IMR-90 (cell line): ENCODE measurements at regions not wholly inside any gene's neighbourhood (a gene's known extent, or its start where the extent isn't known, plus 50 kb on each side); places are given as distances from the start of the nearest gene placed in this dataset.

Experiments
- ATAC-seq: fragments of 200-7000 bp; cut with Tn5 transposase; 2 replicates; pipeline ENCODE4 v1.9.1; 2020; ENCODE audit warnings: low read depth, mild to moderate bottlenecking, moderate library complexity
- BruUV-seq: library from RNA; stranded (reverse); fragments of 400-500 nt; replicated peaks from 2 replicates; lab custom pipeline; 2021; lab: Mats Ljungman, UMichigan
- CTCF ChIA-PET: fragments of 300-600 bp; formaldehyde crosslinking; extraction: SDS; loops from one replicate; lab custom pipeline; 2021; ENCODE audit warnings: antibody characterized with exemption; lab: Yijun Ruan, JAX
- POLR2A ChIA-PET: fragments of 300-600 bp; sonication (Branson Sonifier 250); formaldehyde crosslinking; loops from one replicate; lab custom pipeline; 2022; ENCODE audit warnings: antibody characterized with exemption; ENCODE audit not compliant: unreplicated experiment; lab: Charles Lee
- DNase-seq: peaks from one replicate; pipeline ENCODE4 v3.0.0; 2013
- H2AFZ ChIP-seq: replicated peaks from 2 replicates; pipeline ENCODE3; 2013; ENCODE audit warnings: low read length, mild to moderate bottlenecking; ENCODE audit not compliant: poor library complexity
- H2AK5ac ChIP-seq: 2 replicates; pipeline ENCODE4 v1.6.1; 2013; ENCODE audit warnings: low read depth, low read length, inconsistent platforms
- H2AK9ac ChIP-seq: replicated peaks from 2 replicates; pipeline ENCODE3; 2013; ENCODE audit warnings: mild to moderate bottlenecking, low read depth, low read length, moderate library complexity; ENCODE audit not compliant: poor library complexity
- H2BK120ac ChIP-seq: 2 replicates; pipeline ENCODE4 v1.6.1; 2013; ENCODE audit warnings: low read depth, low read length, inconsistent platforms
- H2BK15ac ChIP-seq: 3 replicates; pipeline ENCODE4 v1.6.1; 2013; ENCODE audit warnings: low read depth, low read length, inconsistent platforms
- H2BK20ac ChIP-seq: 2 replicates; pipeline ENCODE4 v1.6.1; 2013; ENCODE audit warnings: low read depth, mild to moderate bottlenecking, inconsistent platforms, low read length, moderate library complexity
- H2BK5ac ChIP-seq: 2 replicates; pipeline ENCODE4 v1.6.1; 2013; ENCODE audit warnings: mild to moderate bottlenecking, low read depth, low read length, inconsistent platforms; ENCODE audit not compliant: poor library complexity, severe bottlenecking
- H3K14ac ChIP-seq: replicated peaks from 2 replicates; pipeline ENCODE4 v1.6.1; 2013; ENCODE audit warnings: low read depth, low read length, inconsistent platforms
- H3K18ac ChIP-seq: 2 replicates; pipeline ENCODE4 v1.6.1; 2013; ENCODE audit warnings: low read depth, low read length, control low read depth
- H3K23ac ChIP-seq: 2 replicates; pipeline ENCODE4 v1.6.1; 2013; ENCODE audit warnings: low read depth, low read length, inconsistent platforms
- H3K27ac ChIP-seq: 2 replicates; pipeline ENCODE4 v1.5.1; 2013; ENCODE audit warnings: mild to moderate bottlenecking, control low read depth, low read length; ENCODE audit not compliant: insufficient read depth
- H3K27me3 ChIP-seq: 2 replicates; pipeline ENCODE4 v1.6.1; 2013; ENCODE audit warnings: low read length; ENCODE audit not compliant: control insufficient read depth, insufficient read depth
- H3K36me3 ChIP-seq: 2 replicates; pipeline ENCODE4 v1.6.1; 2013; ENCODE audit warnings: low read length, mixed read lengths; ENCODE audit not compliant: control insufficient read depth, insufficient read depth
- H3K4ac ChIP-seq: 2 replicates; pipeline ENCODE4 v1.6.1; 2013; ENCODE audit warnings: low read depth, low read length, inconsistent platforms
- H3K4me1 ChIP-seq: 2 replicates; pipeline ENCODE4 v1.6.1; 2013; ENCODE audit warnings: low read length, mixed read lengths; ENCODE audit not compliant: control insufficient read depth, insufficient read depth
- H3K4me2 ChIP-seq: 2 replicates; pipeline ENCODE4 v1.6.1; 2013; ENCODE audit warnings: low read depth, mild to moderate bottlenecking, control low read depth, low read length, moderate library complexity
- H3K4me3 ChIP-seq: 2 replicates; pipeline ENCODE4 v1.5.1; 2013; ENCODE audit warnings: low read depth, mild to moderate bottlenecking, control low read depth, low read length, moderate library complexity; ENCODE audit not compliant: insufficient read depth
- H3K56ac ChIP-seq: 2 replicates; pipeline ENCODE4 v1.6.1; 2013; ENCODE audit warnings: low read length, inconsistent platforms; ENCODE audit not compliant: insufficient read depth; ENCODE audit errors: extremely low read depth
- H3K79me1 ChIP-seq, 2 experiments: 2 replicates each; pipeline ENCODE4 v1.6.1; 2013; ENCODE audit warnings: low read length in 2 of 2, inconsistent platforms in 1 of 2, low read depth in 1 of 2
- H3K9ac ChIP-seq: 2 replicates; pipeline ENCODE4 v1.6.1; 2013; ENCODE audit warnings: low read depth, low read length, control low read depth
- H3K9me1 ChIP-seq: 2 replicates; pipeline ENCODE4 v1.6.1; 2013; ENCODE audit warnings: low read length, inconsistent platforms; ENCODE audit not compliant: insufficient read depth
- H3K9me3 ChIP-seq: 2 replicates; pipeline ENCODE4 v1.6.1; 2013; ENCODE audit warnings: low read length; ENCODE audit not compliant: control insufficient read depth, insufficient read depth
- H4K20me1 ChIP-seq: 2 replicates; pipeline ENCODE4 v1.6.1; 2013; ENCODE audit warnings: low read length, inconsistent platforms; ENCODE audit not compliant: insufficient read depth
- H4K5ac ChIP-seq: 2 replicates; pipeline ENCODE4 v1.6.1; 2013; ENCODE audit warnings: mild to moderate bottlenecking, low read depth, low read length, control low read depth
- H4K8ac ChIP-seq, 2 experiments: 2 replicates each; pipeline ENCODE4 v1.6.1; 2013; ENCODE audit warnings: low read depth in 2 of 2, low read length in 2 of 2, control low read depth in 1 of 2, inconsistent platforms in 1 of 2
- H4K91ac ChIP-seq: 2 replicates; pipeline ENCODE4 v1.6.1; 2013; ENCODE audit warnings: low read depth, low read length, inconsistent platforms; ENCODE audit not compliant: insufficient read depth
- BHLHE40 ChIP-seq: fragments of 150-350 bp; IDR thresholded peaks from 2 replicates; pipeline ENCODE4 v1.6.1; 2016; ENCODE audit warnings: mild to moderate bottlenecking, low read depth, low read length
- CEBPB ChIP-seq: IDR thresholded peaks from 2 replicates; pipeline ENCODE4 v1.6.1; 2012; ENCODE audit warnings: low read depth, low read length, improper control_type of control experiment
- CHD1 ChIP-seq: IDR thresholded peaks from 2 replicates; pipeline ENCODE4 v1.6.1; 2012; ENCODE audit warnings: low read depth, low read length, improper control_type of control experiment
- CTCF ChIP-seq: conservative IDR thresholded peaks from 2 replicates; pipeline ENCODE4 v1.5.1; 2012; ENCODE audit warnings: mild to moderate bottlenecking, low read depth, low read length, improper control_type of control experiment
- ELK1 ChIP-seq: fragments of 150-350 bp; IDR thresholded peaks from 2 replicates; pipeline ENCODE4 v1.6.1; 2016; ENCODE audit warnings: low read depth, mild to moderate bottlenecking, low read length, moderate library complexity, borderline replicate concordance
- FOS ChIP-seq: fragments of 150-350 bp; IDR thresholded peaks from 2 replicates; pipeline ENCODE4 v1.6.1; 2016; ENCODE audit warnings: low read depth, low read length
- MAFK ChIP-seq: IDR thresholded peaks from 2 replicates; pipeline ENCODE4 v1.6.1; 2012; ENCODE audit warnings: low read depth, low read length, improper control_type of control experiment
- MAZ ChIP-seq: IDR thresholded peaks from 2 replicates; pipeline ENCODE4 v1.6.1; 2012; ENCODE audit warnings: low read depth, mild to moderate bottlenecking, low read length, improper control_type of control experiment, moderate library complexity, borderline replicate concordance
- NFE2L2 ChIP-seq: fragments of 150-350 bp; IDR thresholded peaks from 2 replicates; pipeline ENCODE4 v1.6.1; 2016; ENCODE audit warnings: low read depth, mild to moderate bottlenecking, low read length
- POLR2A ChIP-seq: IDR thresholded peaks from 2 replicates; pipeline ENCODE4 v1.6.1; 2012; ENCODE audit warnings: mild to moderate bottlenecking, low read depth, low read length
- RAD21 ChIP-seq: IDR thresholded peaks from 2 replicates; pipeline ENCODE4 v1.6.1; 2012; ENCODE audit warnings: low read length, improper control_type of control experiment
- RCOR1 ChIP-seq: IDR thresholded peaks from 2 replicates; pipeline ENCODE4 v1.6.1; 2012; ENCODE audit warnings: mild to moderate bottlenecking, low read length, improper control_type of control experiment; ENCODE audit not compliant: insufficient replicate concordance
- RFX5 ChIP-seq: IDR thresholded peaks from 2 replicates; pipeline ENCODE4 v1.8.0; 2012; ENCODE audit warnings: low read depth, mild to moderate bottlenecking, low read length, moderate library complexity
- SMC3 ChIP-seq: fragments of 150-350 bp; IDR thresholded peaks from 2 replicates; pipeline ENCODE4 v1.6.1; 2016; ENCODE audit warnings: low read depth, mild to moderate bottlenecking, antibody characterized with exemption, low read length, moderate library complexity
- USF2 ChIP-seq: fragments of 150-350 bp; IDR thresholded peaks from 2 replicates; pipeline ENCODE4 v1.6.1; 2017; ENCODE audit warnings: mild to moderate bottlenecking, antibody characterized with exemption, low read length, low read depth
- WGBS, 2 experiments: methylation state at CpG; one replicate each; pipeline versions ENCODE4 v1.1.5 to v1.1.7; 2013; ENCODE audit warnings: missing lambda C conversion rate in 2 of 2; ENCODE audit not compliant: insufficient read length in 1 of 2; ENCODE audit errors: extremely low coverage in 2 of 2; 5-methylcytosine and 5-hydroxymethylcytosine counted together
- dilution Hi-C: fragments of 300-500 bp; cut with HindIII; formaldehyde crosslinking; loops from one replicate; pipeline ENCODE4 v1.14.3; 2018; ENCODE audit warnings: low sequenced_read_pairs; ENCODE audit not compliant: unreplicated experiment
- in situ Hi-C: fragments of 300-500 bp; cut with MboI; formaldehyde crosslinking; loops from 3 replicates; pipeline ENCODE4 v1.14.3; 2019; ENCODE audit warnings: low sequenced_read_pairs, inconsistent platforms, mixed read lengths
- intact Hi-C: fragments of 100-400 bp; cut with micrococcal nuclease; formaldehyde crosslinking; loops from 2 replicates; pipeline ENCODE4 v1.10.0; 2022

- Histone ChIP-seq H2BK20ac (no peak overlapping the region), H3K27ac (no peak overlapping the region), H2AK9ac (no peak overlapping the region), H3K36me3 (no peaks in the 10 kb centered on the region), H3K9me3 (peaks cover 3% of the 10 kb centered on the region; the same call in 1 of the 2 replicates), H4K8ac (0 out of 4 replicates have a peak overlapping the region, but pooled peaks of 1 of the 2 experiments have one; percentile 4), H3K79me1 (no peaks in the 10 kb centered on the region), H4K20me1 (no peaks in the 10 kb centered on the region), H2BK120ac (no peak overlapping the region), H2BK5ac (no peak overlapping the region), H3K27me3 (no peaks in the 10 kb centered on the region), H2BK15ac (no peak overlapping the region), H2AFZ (no peak overlapping the region), H3K4ac (0 out of 2 replicates have a peak overlapping the region, but pooled peaks have one; percentile 26), H3K18ac (no peak overlapping the region), H3K4me1 (0 out of 2 replicates have a peak, but pooled peaks cover 3% of the 10 kb centered on the region), H2AK5ac (peak overlapping the region; percentile 81), H3K14ac (no peak overlapping the region; the same call in 1 of the 2 replicates), H4K91ac (no peak overlapping the region), H3K4me2 (peak overlapping the region; percentile 36; the same call in 1 of the 2 replicates), H3K56ac (no peak overlapping the region), H3K9me1 (peaks cover 2% of the 10 kb centered on the region; the same call in 1 of the 2 replicates), H3K4me3 (no peak overlapping the region), H3K9ac (no peak overlapping the region), H3K23ac (no peak overlapping the region), H4K5ac (no peak overlapping the region)
- ATAC-seq (0 out of 2 replicates have a peak, but pooled peaks have one; percentile 17), DNase-seq (peak; percentile 34)
- intact Hi-C loops (no loop called here), in situ Hi-C loops (no loop called here), dilution Hi-C loops (no loop called here)
- WGBS, 2 experiments, result 83% methylated on average over 2 of the region's 9 CpGs; no CpG with 5 or more reads in 1 of the 2 experiments
- POLR2A ChIA-PET, result no interaction called here
- no TSS peak for BruUV-seq
- CTCF ChIA-PET, result no interaction called here
- no peak for TF ChIP-seq NFE2L2
- no peak for TF ChIP-seq MAZ
- TF ChIP-seq MAFK, result no peak
- no peak for TF ChIP-seq CTCF
- TF ChIP-seq FOS, result no peak
- TF ChIP-seq BHLHE40, result no peak
- TF ChIP-seq ELK1, result no peak
- no peak for TF ChIP-seq POLR2A
- no peak for TF ChIP-seq RFX5
- no peak for TF ChIP-seq CHD1
- no peak for TF ChIP-seq SMC3
- no peak for TF ChIP-seq RAD21
- no peak for TF ChIP-seq CEBPB
- no peak for TF ChIP-seq USF2
- no peak for TF ChIP-seq RCOR1
These were observed 202.3 kb upstream of the KLF6 start for GRCh38 chr10:3987143-3987974.
